ENCODE measurements at regions not wholly inside any gene's neighbourhood (a gene's known extent, or its start where the extent isn't known, plus 50 kb on each side); places are given as distances from the start of the nearest gene placed in this dataset.
"Not testable (repeated sequence)": the region's sequence is repeated elsewhere in the genome, so short reads cannot be mapped to it uniquely, and the experiment has no call there.

DNA sequence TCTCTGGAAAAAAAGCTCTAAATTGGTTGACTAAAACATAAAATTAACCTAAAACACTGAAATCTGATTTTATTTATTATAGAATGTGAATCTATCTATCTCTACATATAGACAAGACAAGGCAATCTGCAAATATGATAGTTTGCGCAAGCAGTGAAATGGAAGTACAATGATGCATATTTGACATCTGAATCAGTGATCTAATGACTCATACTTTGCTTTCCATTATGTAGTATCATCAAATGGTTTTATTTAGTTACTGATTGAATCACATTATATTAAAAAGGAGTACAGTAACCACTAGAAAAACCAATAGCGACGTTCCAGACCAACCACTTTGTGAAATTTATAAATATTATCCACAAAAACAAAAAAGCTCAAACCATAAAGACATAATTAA, 1969.3 kb downstream of the PCDH7 start:
- intact Hi-C loops (cut with DNase I), result no loop called here
- TF ChIP-seq POLR2A (IDR thresholded peaks at IDR 0.05), result no peak
- TF ChIP-seq CTCF (IDR thresholded peaks at IDR 0.05), result no peak

DNA sequence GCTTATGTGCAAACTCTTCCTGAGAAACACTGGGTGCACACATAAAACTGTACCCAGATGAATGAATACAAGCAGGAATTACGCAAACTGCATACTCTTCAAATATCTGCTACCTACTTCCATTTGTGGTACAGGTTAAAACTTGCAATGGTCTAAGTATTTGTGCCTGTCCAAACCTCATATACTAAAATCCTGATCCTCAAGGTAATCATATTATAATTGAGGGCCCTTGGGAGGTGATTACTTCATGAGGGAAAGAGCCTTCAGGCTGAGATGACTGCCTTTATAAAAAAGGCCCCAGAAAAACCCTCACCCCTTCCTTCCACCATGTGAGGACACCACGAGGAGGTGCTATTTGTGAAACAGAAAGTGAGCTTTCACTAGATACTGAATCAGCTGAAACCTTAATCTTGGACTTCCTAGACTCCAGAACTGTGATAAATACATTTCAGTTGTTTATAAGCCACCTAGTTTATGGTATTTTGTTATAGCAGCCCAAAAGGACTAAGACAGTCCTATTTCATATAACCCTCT, 1977.2 kb downstream of the PCDH7 start:
- H3K36me3 ChIP-seq (replicated peaks in 1 of 2), result no peaks in the 10 kb centered on the region
- no peaks in the 10 kb centered on the region for H3K4me1 ChIP-seq (replicated peaks in 1 of 2)
- WGBS, 4 donors, result 69 to 77% (median 71%) methylated on average over 2 of the region's 2 CpGs
- no peak for DNase-seq
- H3K4me3 ChIP-seq, result no peak overlapping the region
- intact Hi-C loops (cut with DNase I), result no loop called here
- no peaks in the 10 kb centered on the region for H3K27me3 ChIP-seq
- H3K27ac ChIP-seq, result no peak overlapping the region
- H3K9me3 ChIP-seq (replicated peaks in 1 of 3), result no peaks in the 10 kb centered on the region
- TF ChIP-seq POLR2A (IDR thresholded peaks at IDR 0.05) (no peak), CTCF (IDR thresholded peaks at IDR 0.05) (no peak)

More for the DNA sequence above, 1969.3 kb downstream of the PCDH7 start:
- Histone ChIP-seq H3K9me3 (replicated peaks in 1 of 3) (no peaks in the 10 kb centered on the region), H3K27me3 (no peaks in the 10 kb centered on the region), H3K27ac (no peak overlapping the region), H3K36me3 (replicated peaks in 1 of 2) (no peaks in the 10 kb centered on the region), H3K4me1 (replicated peaks in 1 of 2) (no peaks in the 10 kb centered on the region), H3K4me3 (no peak overlapping the region)
- DNase-seq, result no peak
- 88 to 94% (median 90%) methylated on average over 3 of the region's 3 CpGs for WGBS, 4 donors

GRCh38 chr4:32700838-32701237, 1980.7 kb downstream of the PCDH7 start:
- H3K4me3 ChIP-seq, result no peak overlapping the region
- H3K27ac ChIP-seq, result no peak overlapping the region
- no peaks in the 10 kb centered on the region for H3K36me3 ChIP-seq (replicated peaks in 1 of 2)
- DNase-seq, result no peak
- TF ChIP-seq POLR2A (IDR thresholded peaks at IDR 0.05) (no peak), CTCF (IDR thresholded peaks at IDR 0.05) (no peak)
- 68 to 83% (median 76%) methylated on average over 1 of the region's 1 CpG for WGBS, 4 donors
- intact Hi-C loops (cut with DNase I), result no loop called here
- no peaks in the 10 kb centered on the region for H3K27me3 ChIP-seq
- H3K9me3 ChIP-seq (replicated peaks in 1 of 3), result no peaks in the 10 kb centered on the region
- H3K4me1 ChIP-seq (replicated peaks in 1 of 2), result no peaks in the 10 kb centered on the region

DNA sequence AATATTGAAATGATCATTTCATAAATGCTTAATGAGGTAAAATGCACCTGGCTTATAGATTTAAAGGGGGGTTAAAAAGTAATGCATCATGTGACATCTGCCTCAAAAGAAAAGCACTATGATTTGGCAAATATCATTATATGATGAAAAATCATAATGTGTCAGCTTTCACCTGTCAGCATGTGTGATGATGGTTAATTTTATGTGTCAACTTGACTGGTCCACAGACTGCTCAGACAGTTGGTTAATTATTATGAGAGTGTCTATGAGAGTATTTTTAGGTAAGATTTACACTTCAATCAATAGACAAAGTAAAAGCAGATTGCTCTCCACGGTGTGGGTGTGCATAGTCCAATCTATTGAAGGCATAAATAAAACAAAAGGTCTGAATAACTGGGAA, 1986.7 kb downstream of the PCDH7 start:
- intact Hi-C loops (cut with DNase I), result no loop called here
- TF ChIP-seq CTCF (IDR thresholded peaks at IDR 0.05), result no peak
- TF ChIP-seq POLR2A (IDR thresholded peaks at IDR 0.05), result no peak
- H3K27ac ChIP-seq, result no peak overlapping the region
- no peak overlapping the region for H3K4me3 ChIP-seq
- H3K4me1 ChIP-seq (replicated peaks in 1 of 2), result no peaks in the 10 kb centered on the region
- H3K9me3 ChIP-seq (replicated peaks in 1 of 3), result no peaks in the 10 kb centered on the region
- H3K27me3 ChIP-seq, result no peaks in the 10 kb centered on the region
- 61 to 94% (median 68%) methylated on average over 1 of the region's 1 CpG for WGBS, 4 donors
- no peaks in the 10 kb centered on the region for H3K36me3 ChIP-seq (replicated peaks in 1 of 2)
- DNase-seq, result no peak

- H3K27me3 ChIP-seq; H3K4me3 ChIP-seq; DNase-seq; H3K27ac ChIP-seq; intact Hi-C loops (cut with DNase I); H3K4me1 ChIP-seq (replicated peaks in 1 of 2); H3K36me3 ChIP-seq (replicated peaks in 1 of 2); H3K9me3 ChIP-seq (replicated peaks in 1 of 3): not testable (repeated sequence)
- 72 to 95% (median 89%) methylated on average over 7 to 42 of the region's 42 CpGs for WGBS, 4 donors
These were observed 1996.0 kb downstream of the PCDH7 start for GRCh38 chr4:32716090-32716620.

All from adrenal gland (tissue), 9 donors.